ENCODE measurements at regions not wholly inside any gene's neighbourhood (a gene's known extent, or its start where the extent isn't known, plus 50 kb on each side); places are given as distances from the start of the nearest gene placed in this dataset.

DNA sequence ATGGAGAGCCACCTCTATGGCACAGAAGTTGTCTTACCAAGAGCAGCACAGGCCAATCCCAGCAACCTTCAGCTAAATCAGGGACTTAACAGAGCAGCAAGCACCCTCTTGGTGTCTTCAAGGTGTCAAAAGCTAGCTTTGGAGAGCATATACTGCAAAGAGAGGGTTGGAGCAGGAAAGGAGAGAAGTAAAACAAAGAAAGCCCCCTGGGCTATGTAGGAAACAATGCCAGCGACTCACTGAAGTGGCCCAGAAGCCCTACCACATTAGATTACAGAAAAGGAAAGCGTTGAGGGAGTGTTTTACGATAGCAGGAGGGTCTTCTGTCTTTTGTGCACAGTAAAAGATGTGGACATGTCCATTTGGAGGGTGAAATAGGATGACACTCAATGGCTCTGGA lies 233.4 kb downstream of the MREG start:
- TF ChIP-seq CTCF (conservative IDR thresholded peaks at IDR 0.05; ENCODE audit: low read depth, low read length) (no peak), EZH2 (IDR thresholded peaks at IDR 0.05; ENCODE audit: low read length, unreplicated experiment) (no peak)
